Neural cell (in vitro differentiated cells): ENCODE measurements at regions not wholly inside any gene's neighbourhood (a gene's known extent, or its start where the extent isn't known, plus 50 kb on each side); places are given as distances from the start of the nearest gene placed in this dataset.

Source experiments
- H2AFZ ChIP-seq: fragments of 200-600, 300-800 bp; sonication (generic), shearing (Covaris generic); 2 replicates; pipeline ENCODE4 v1.6.0; 2014; ENCODE audit warnings: low read depth, mild to moderate bottlenecking, antibody characterized with exemption, low read length, moderate library complexity
- H3F3A ChIP-seq: fragments of 200-600 bp; shearing (Covaris generic); 2 replicates; pipeline ENCODE4 v1.6.1; 2016; ENCODE audit warnings: mild to moderate bottlenecking, moderate library complexity, mixed read lengths, antibody characterized with exemption, low read length; ENCODE audit not compliant: insufficient read depth, poor library complexity, severe bottlenecking
- H3K27ac ChIP-seq: fragments of 200-600, 300-800 bp; sonication (generic), shearing (Covaris generic); 2 replicates; pipeline ENCODE4 v1.5.1; 2014; ENCODE audit warnings: mild to moderate bottlenecking, low read length, moderate library complexity
- H3K27me3 ChIP-seq: fragments of 300-800, 200-600 bp; sonication (generic), shearing (Covaris generic); 2 replicates; pipeline ENCODE4 v1.6.0; 2014; ENCODE audit warnings: mild to moderate bottlenecking, low read depth, low read length, moderate library complexity; ENCODE audit not compliant: insufficient read depth
- H3K36me3 ChIP-seq: fragments of 300-800, 200-600 bp; sonication (generic), shearing (Covaris generic); 2 replicates; pipeline ENCODE4 v1.5.1; 2014; ENCODE audit warnings: mild to moderate bottlenecking, antibody characterized with exemption, low read length, moderate library complexity; ENCODE audit not compliant: insufficient read depth
- H3K4me2 ChIP-seq: fragments of 300-800, 200-600 bp; sonication (generic), shearing (Covaris generic); 2 replicates; pipeline ENCODE4 v1.6.0; 2014; ENCODE audit warnings: mild to moderate bottlenecking, low read length
- H3K4me3 ChIP-seq: fragments of 300-800, 200-600 bp; sonication (generic), shearing (Covaris generic); 2 replicates; pipeline ENCODE4 v1.5.1; 2014; ENCODE audit warnings: mild to moderate bottlenecking, low read length, moderate library complexity
- H3K79me2 ChIP-seq: fragments of 200-600 bp; shearing (Covaris generic); replicated peaks from 2 replicates; pipeline ENCODE4 v1.6.0; 2014; ENCODE audit warnings: mild to moderate bottlenecking, low read length, moderate library complexity; ENCODE audit not compliant: insufficient read depth
- H3K9ac ChIP-seq: fragments of 300-800, 200-600 bp; sonication (generic), shearing (Covaris generic); 2 replicates; pipeline ENCODE4 v1.6.1; 2016; ENCODE audit warnings: mild to moderate bottlenecking, low read length, mixed read lengths
- H3K9me2 ChIP-seq: fragments of 200-600 bp; shearing (Covaris generic); 2 replicates; pipeline ENCODE4 v1.6.1; 2016; ENCODE audit warnings: mild to moderate bottlenecking, low read length, mixed read lengths; ENCODE audit not compliant: insufficient read depth
- H3K9me3 ChIP-seq: fragments of 200-600, 300-800 bp; sonication (generic), shearing (Covaris generic); 2 replicates; pipeline ENCODE4 v1.6.1; 2016; ENCODE audit warnings: mild to moderate bottlenecking, mixed run types, low read length, moderate library complexity, mixed read lengths
- H4K20me1 ChIP-seq: fragments of 200-600 bp; shearing (Covaris generic); 2 replicates; pipeline ENCODE4 v1.6.1; 2016; ENCODE audit warnings: mild to moderate bottlenecking, mixed run types; ENCODE audit not compliant: insufficient read depth
- EP300 ChIP-seq: fragments of 450-650 bp; conservative IDR thresholded peaks from 2 replicates; pipeline ENCODE4 v1.6.1; 2014; ENCODE audit warnings: antibody characterized with exemption, mild to moderate bottlenecking, moderate library complexity; ENCODE audit not compliant: poor library complexity, severe bottlenecking
- EZH2 ChIP-seq: fragments of 200-600, 300-800 bp; shearing (Covaris generic), sonication (generic); IDR thresholded peaks from 2 replicates; pipeline ENCODE4 v1.6.1; 2014; ENCODE audit warnings: antibody characterized with exemption, low read length, borderline replicate concordance, mild to moderate bottlenecking; ENCODE audit not compliant: insufficient read depth, poor library complexity, severe bottlenecking
- MXI1 ChIP-seq: fragments of 450-650 bp; conservative IDR thresholded peaks from 2 replicates; pipeline ENCODE4 v1.6.1; 2014; ENCODE audit warnings: antibody characterized with exemption, mild to moderate bottlenecking; ENCODE audit not compliant: poor library complexity, severe bottlenecking
- POLR2AphosphoS5 ChIP-seq: IDR thresholded peaks from 2 replicates; pipeline ENCODE4 v1.6.1; 2012
- RAD21 ChIP-seq: fragments of 450-650 bp; conservative IDR thresholded peaks from 2 replicates; pipeline ENCODE4 v1.6.1; 2014; ENCODE audit warnings: antibody characterized with exemption, mild to moderate bottlenecking, moderate library complexity
- SMC3 ChIP-seq: fragments of 450-650 bp; conservative IDR thresholded peaks from 2 replicates; pipeline ENCODE4 v1.6.1; 2014; ENCODE audit warnings: antibody characterized with exemption, mild to moderate bottlenecking, moderate library complexity; ENCODE audit not compliant: poor library complexity
- TAF1 ChIP-seq: IDR thresholded peaks from 2 replicates; pipeline ENCODE4 v1.6.1; 2012; ENCODE audit warnings: low read depth
- TF ChIP-seq, protein P1 (sequence below): fragments of 450-650 bp; IDR thresholded peaks from 2 replicates; pipeline ENCODE4 v1.5.1; 2014; ENCODE audit warnings: antibody characterized with exemption, mild to moderate bottlenecking, moderate library complexity; ENCODE audit not compliant: poor library complexity, severe bottlenecking
- TF ChIP-seq, protein P2 (sequence below): IDR thresholded peaks from 2 replicates; pipeline ENCODE4 v1.6.1; 2012; ENCODE audit warnings: borderline replicate concordance

GRCh38 chr16:5895976-5896375 lies 798.4 kb upstream of the EEF2KMT start:
- Histone ChIP-seq H3K4me3 (no peak overlapping the region), H4K20me1 (no peaks in the 10 kb centered on the region), H3K4me2 (no peak overlapping the region), H3K79me2 (no peaks in the 10 kb centered on the region), H3K9me3 (no peaks in the 10 kb centered on the region), H2AFZ (no peak overlapping the region), H3K9ac (no peak overlapping the region), H3K27me3 (no peaks in the 10 kb centered on the region), H3K9me2 (no peaks in the 10 kb centered on the region), H3K36me3 (no peaks in the 10 kb centered on the region), H3F3A (no peaks in the 10 kb centered on the region), H3K27ac (no peak overlapping the region)
- no peak for TF ChIP-seq EZH2
- no peak for TF ChIP-seq POLR2AphosphoS5

DNA sequence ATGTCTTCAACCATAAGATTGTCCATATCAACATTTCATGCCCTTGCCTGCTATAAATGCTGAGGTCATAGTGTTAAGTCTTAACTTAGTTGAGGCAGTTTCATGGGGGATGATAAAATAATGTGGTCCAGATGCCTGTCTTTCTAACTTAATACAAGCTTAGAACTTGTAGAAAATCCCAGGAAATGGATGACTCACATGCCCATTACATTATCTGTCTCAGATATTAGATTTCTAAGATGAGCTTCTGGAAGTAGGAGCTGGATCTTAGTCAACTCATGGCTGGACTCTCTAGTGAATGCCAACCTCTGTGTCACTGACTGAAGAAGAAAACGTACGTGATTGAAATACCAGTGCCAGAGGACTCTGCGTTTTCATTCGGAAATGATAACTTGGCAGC lies 797.5 kb upstream of the EEF2KMT start:
- Histone ChIP-seq H4K20me1 (no peaks in the 10 kb centered on the region), H3K9me2 (no peaks in the 10 kb centered on the region), H3K27ac (no peak overlapping the region), H3F3A (no peaks in the 10 kb centered on the region), H3K9ac (no peak overlapping the region), H3K27me3 (no peaks in the 10 kb centered on the region), H3K9me3 (no peaks in the 10 kb centered on the region), H2AFZ (no peak overlapping the region), H3K79me2 (no peaks in the 10 kb centered on the region), H3K36me3 (no peaks in the 10 kb centered on the region), H3K4me2 (no peak overlapping the region), H3K4me3 (no peak overlapping the region)
- TF ChIP-seq EP300 (no peak), RAD21 (no peak), EZH2 (no peak), MXI1 (no peak), SMC3 (no peak), TAF1 (no peak), POLR2AphosphoS5 (no peak)
- TF ChIP-seq, protein P1, sequence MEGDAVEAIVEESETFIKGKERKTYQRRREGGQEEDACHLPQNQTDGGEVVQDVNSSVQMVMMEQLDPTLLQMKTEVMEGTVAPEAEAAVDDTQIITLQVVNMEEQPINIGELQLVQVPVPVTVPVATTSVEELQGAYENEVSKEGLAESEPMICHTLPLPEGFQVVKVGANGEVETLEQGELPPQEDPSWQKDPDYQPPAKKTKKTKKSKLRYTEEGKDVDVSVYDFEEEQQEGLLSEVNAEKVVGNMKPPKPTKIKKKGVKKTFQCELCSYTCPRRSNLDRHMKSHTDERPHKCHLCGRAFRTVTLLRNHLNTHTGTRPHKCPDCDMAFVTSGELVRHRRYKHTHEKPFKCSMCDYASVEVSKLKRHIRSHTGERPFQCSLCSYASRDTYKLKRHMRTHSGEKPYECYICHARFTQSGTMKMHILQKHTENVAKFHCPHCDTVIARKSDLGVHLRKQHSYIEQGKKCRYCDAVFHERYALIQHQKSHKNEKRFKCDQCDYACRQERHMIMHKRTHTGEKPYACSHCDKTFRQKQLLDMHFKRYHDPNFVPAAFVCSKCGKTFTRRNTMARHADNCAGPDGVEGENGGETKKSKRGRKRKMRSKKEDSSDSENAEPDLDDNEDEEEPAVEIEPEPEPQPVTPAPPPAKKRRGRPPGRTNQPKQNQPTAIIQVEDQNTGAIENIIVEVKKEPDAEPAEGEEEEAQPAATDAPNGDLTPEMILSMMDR: no peak
- TF ChIP-seq, protein P2, sequence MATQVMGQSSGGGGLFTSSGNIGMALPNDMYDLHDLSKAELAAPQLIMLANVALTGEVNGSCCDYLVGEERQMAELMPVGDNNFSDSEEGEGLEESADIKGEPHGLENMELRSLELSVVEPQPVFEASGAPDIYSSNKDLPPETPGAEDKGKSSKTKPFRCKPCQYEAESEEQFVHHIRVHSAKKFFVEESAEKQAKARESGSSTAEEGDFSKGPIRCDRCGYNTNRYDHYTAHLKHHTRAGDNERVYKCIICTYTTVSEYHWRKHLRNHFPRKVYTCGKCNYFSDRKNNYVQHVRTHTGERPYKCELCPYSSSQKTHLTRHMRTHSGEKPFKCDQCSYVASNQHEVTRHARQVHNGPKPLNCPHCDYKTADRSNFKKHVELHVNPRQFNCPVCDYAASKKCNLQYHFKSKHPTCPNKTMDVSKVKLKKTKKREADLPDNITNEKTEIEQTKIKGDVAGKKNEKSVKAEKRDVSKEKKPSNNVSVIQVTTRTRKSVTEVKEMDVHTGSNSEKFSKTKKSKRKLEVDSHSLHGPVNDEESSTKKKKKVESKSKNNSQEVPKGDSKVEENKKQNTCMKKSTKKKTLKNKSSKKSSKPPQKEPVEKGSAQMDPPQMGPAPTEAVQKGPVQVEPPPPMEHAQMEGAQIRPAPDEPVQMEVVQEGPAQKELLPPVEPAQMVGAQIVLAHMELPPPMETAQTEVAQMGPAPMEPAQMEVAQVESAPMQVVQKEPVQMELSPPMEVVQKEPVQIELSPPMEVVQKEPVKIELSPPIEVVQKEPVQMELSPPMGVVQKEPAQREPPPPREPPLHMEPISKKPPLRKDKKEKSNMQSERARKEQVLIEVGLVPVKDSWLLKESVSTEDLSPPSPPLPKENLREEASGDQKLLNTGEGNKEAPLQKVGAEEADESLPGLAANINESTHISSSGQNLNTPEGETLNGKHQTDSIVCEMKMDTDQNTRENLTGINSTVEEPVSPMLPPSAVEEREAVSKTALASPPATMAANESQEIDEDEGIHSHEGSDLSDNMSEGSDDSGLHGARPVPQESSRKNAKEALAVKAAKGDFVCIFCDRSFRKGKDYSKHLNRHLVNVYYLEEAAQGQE: no peak

DNA sequence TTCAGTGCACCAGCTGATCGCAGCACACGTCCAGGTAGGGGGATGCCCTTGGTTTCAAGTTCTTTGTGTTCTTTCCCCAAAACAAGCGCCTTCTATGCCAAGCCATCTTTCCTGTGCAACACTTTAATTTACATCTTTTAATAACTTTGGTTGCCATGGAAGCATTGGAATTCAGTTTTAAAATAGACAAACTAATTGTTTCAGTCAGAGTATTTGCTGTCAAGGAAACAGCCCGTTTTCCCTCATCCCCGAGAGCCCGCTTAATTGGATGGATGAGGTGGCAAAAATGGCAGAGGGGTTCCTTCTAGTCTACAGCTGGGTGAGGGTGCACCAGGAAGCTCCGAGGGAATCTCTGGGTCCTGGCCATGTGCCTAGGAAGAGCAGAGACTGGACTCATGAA lies 793.7 kb upstream of the EEF2KMT start:
- H2AFZ ChIP-seq: no peak overlapping the region
- H3K27ac ChIP-seq: peak overlapping the region; percentile 37
- H3K27me3 ChIP-seq: no peaks in the 10 kb centered on the region
- H3K9ac ChIP-seq: no peak overlapping the region
- H3F3A ChIP-seq: no peaks in the 10 kb centered on the region
- no peaks in the 10 kb centered on the region for H3K9me2 ChIP-seq
- no peaks in the 10 kb centered on the region for H3K79me2 ChIP-seq
- no peaks in the 10 kb centered on the region for H3K36me3 ChIP-seq
- H3K4me2 ChIP-seq: no peak overlapping the region
- no peak overlapping the region for H3K4me3 ChIP-seq
- no peaks in the 10 kb centered on the region for H3K9me3 ChIP-seq
- TF ChIP-seq POLR2AphosphoS5 (no peak), RAD21 (no peak)
- no peaks in the 10 kb centered on the region for H4K20me1 ChIP-seq
